ENCODE measurements at regions not wholly inside any gene's neighbourhood (a gene's known extent, or its start where the extent isn't known, plus 50 kb on each side); places are given as distances from the start of the nearest gene placed in this dataset.

DNA sequence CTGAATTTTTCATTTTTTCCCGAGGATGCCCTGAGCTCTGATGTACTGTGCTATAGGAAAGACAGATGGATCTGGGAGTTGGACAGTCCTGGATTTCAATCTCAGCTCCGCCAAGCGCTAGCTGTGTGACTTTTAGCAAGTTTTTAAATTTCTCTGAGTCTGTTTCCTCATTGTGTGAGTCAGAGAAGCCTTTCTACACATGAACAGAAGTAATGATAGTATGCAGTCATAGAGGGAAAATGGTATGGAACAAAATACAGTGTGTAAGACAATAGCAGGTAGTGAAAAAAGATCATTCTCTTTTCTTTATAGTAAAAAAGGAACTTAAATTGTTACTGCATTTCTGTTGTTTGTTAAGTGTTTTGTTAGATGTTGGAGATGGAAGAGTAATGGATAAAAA is 52.4 kb upstream of the PPM1B start:
- H3K4me1 ChIP-seq: peaks cover 22% of the 10 kb centered on the region

DNA sequence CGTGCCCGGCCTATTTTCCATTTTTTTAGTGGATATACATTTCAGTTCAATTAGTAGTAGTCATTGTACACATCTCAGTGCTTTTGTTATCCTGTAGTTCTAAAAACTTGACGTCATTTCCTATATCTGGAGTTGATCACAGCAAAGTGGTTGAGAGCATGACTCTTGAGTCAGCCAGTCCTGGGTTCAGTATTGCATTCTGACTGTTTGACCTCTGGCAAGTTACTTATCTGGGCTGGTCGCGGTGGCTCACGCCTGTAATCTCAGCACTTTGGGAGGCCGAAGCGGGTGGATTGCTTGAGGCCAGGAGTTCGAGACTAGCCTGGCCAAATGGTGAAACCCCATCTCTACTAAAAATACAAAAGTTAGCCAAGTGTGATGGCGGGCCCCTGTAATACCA is 50.4 kb upstream of the PPM1B start:
- TF ChIP-seq Cebpa-rat (IDR thresholded peaks at IDR 0.05): no peak
- Histone ChIP-seq H3K4me3 (no peak overlapping the region), H3K27me3 (no peaks in the 10 kb centered on the region), H3K4me1 (peaks cover 41% of the 10 kb centered on the region), H3K9me3 (no peaks in the 10 kb centered on the region), H3K9ac (no peak overlapping the region), H4K20me1 (no peaks in the 10 kb centered on the region), H3K27ac (no peak overlapping the region), H3K36me3 (no peaks in the 10 kb centered on the region), H3K4me2 (no peak overlapping the region)

More for the DNA sequence above, 52.4 kb upstream of the PPM1B start:
- no peak for TF ChIP-seq Cebpa-rat (IDR thresholded peaks at IDR 0.05)
- H3K27ac ChIP-seq: no peak overlapping the region
- H3K4me3 ChIP-seq: no peak overlapping the region
- no peaks in the 10 kb centered on the region for H3K27me3 ChIP-seq
- H3K4me2 ChIP-seq: no peak overlapping the region
- H3K9me3 ChIP-seq: no peaks in the 10 kb centered on the region
- no peaks in the 10 kb centered on the region for H4K20me1 ChIP-seq
- no peaks in the 10 kb centered on the region for H3K36me3 ChIP-seq
- H3K9ac ChIP-seq: no peak overlapping the region
